Activated T-cell treated with anti-CD3 and anti-CD28 coated beads, Interleukin-2, amount 50 U/mL, for 24 hours (primary cell): ENCODE measurements at regions not wholly inside any gene's neighbourhood (a gene's known extent, or its start where the extent isn't known, plus 50 kb on each side); places are given as distances from the start of the nearest gene placed in this dataset.
"Not testable (repeated sequence)": the region's sequence is repeated elsewhere in the genome, so short reads cannot be mapped to it uniquely, and the experiment has no call there.

Experiments
- DNase-seq: peaks from one replicate; pipeline ENCODE4 v3.0.0-alpha.2; 2020
- H3K27ac Mint-ChIP-seq: 2 replicates; pipeline ENCODE4 v1.8.0; 2020; ENCODE audit warnings: mild to moderate bottlenecking, mixed read lengths
- H3K27me3 Mint-ChIP-seq: 2 replicates; pipeline ENCODE4 v1.8.0; 2020; ENCODE audit warnings: mixed read lengths
- H3K36me3 Mint-ChIP-seq: 2 replicates; pipeline ENCODE4 v1.8.0; 2020; ENCODE audit warnings: low read depth, mixed read lengths
- H3K4me1 Mint-ChIP-seq: 2 replicates; pipeline ENCODE4 v1.8.0; 2020; ENCODE audit warnings: low read depth, mixed read lengths
- H3K4me3 Mint-ChIP-seq: 2 replicates; pipeline ENCODE4 v1.8.0; 2020; ENCODE audit warnings: mild to moderate bottlenecking, moderate library complexity, mixed read lengths
- H3K9me3 Mint-ChIP-seq: 2 replicates; pipeline ENCODE4 v1.8.0; 2020; ENCODE audit warnings: mixed read lengths

GRCh38 chrX:124426288-124427169 lies 80.2 kb downstream of the SH2D1A start:
- Mint-ChIP-seq H3K9me3 (no peaks in the 10 kb centered on the region), H3K27ac (no peak overlapping the region), H3K27me3 (peaks cover 2% of the 10 kb centered on the region), H3K4me1 (no peaks in the 10 kb centered on the region), H3K36me3 (no peaks in the 10 kb centered on the region), H3K4me3 (no peak overlapping the region)
- no peak for DNase-seq

GRCh38 chrX:124433186-124433585 lies 86.8 kb downstream of the SH2D1A start:
- Mint-ChIP-seq H3K27ac (no peak overlapping the region), H3K4me3 (no peak overlapping the region), H3K27me3 (peaks cover 3% of the 10 kb centered on the region), H3K9me3 (no peaks in the 10 kb centered on the region), H3K36me3 (no peaks in the 10 kb centered on the region), H3K4me1 (no peaks in the 10 kb centered on the region)
- no peak for DNase-seq

GRCh38 chrX:124435616-124436015 lies 89.3 kb downstream of the SH2D1A start:
- Mint-ChIP-seq H3K4me3 (no peak overlapping the region), H3K9me3 (no peaks in the 10 kb centered on the region), H3K36me3 (no peaks in the 10 kb centered on the region), H3K27ac (no peak overlapping the region), H3K4me1 (no peaks in the 10 kb centered on the region), H3K27me3 (peaks cover 3% of the 10 kb centered on the region)
- no peak for DNase-seq

GRCh38 chrX:124440695-124441094 lies 94.3 kb downstream of the SH2D1A start:
- Mint-ChIP-seq H3K4me1 (peaks cover 15% of the 10 kb centered on the region), H3K36me3 (no peaks in the 10 kb centered on the region), H3K27ac (no peak overlapping the region), H3K4me3 (no peak overlapping the region), H3K27me3 (peaks cover 23% of the 10 kb centered on the region), H3K9me3 (no peaks in the 10 kb centered on the region)
- no peak for DNase-seq

- no peak for DNase-seq
- H3K36me3 Mint-ChIP-seq = no peaks in the 10 kb centered on the region
- peaks cover 23% of the 10 kb centered on the region for H3K27me3 Mint-ChIP-seq
- no peaks in the 10 kb centered on the region for H3K9me3 Mint-ChIP-seq
- H3K4me1 Mint-ChIP-seq = peaks cover 15% of the 10 kb centered on the region
- no peak overlapping the region for H3K4me3 Mint-ChIP-seq
- peak overlapping the region; percentile 18 for H3K27ac Mint-ChIP-seq
Observed at GRCh38 chrX:124441971-124442590, 95.7 kb downstream of the SH2D1A start.

- Mint-ChIP-seq H3K36me3 (no peaks in the 10 kb centered on the region), H3K4me1 (no peaks in the 10 kb centered on the region), H3K27ac (no peak overlapping the region), H3K27me3 (peaks cover 20% of the 10 kb centered on the region), H3K9me3 (no peaks in the 10 kb centered on the region), H3K4me3 (no peak overlapping the region)
- no peak for DNase-seq
Observed at GRCh38 chrX:124455966-124456365, 109.6 kb downstream of the SH2D1A start.

GRCh38 chrX:124459851-124460250 lies 113.5 kb downstream of the SH2D1A start:
- H3K27ac Mint-ChIP-seq, H3K4me3 Mint-ChIP-seq, H3K4me1 Mint-ChIP-seq, H3K36me3 Mint-ChIP-seq, H3K9me3 Mint-ChIP-seq, DNase-seq: not testable (repeated sequence)
- H3K27me3 Mint-ChIP-seq = peaks cover 14% of the 10 kb centered on the region

- Mint-ChIP-seq H3K4me1 (no peaks in the 10 kb centered on the region), H3K4me3 (no peak overlapping the region), H3K36me3 (no peaks in the 10 kb centered on the region), H3K27me3 (peaks cover 17% of the 10 kb centered on the region), H3K27ac (no peak overlapping the region), H3K9me3 (no peaks in the 10 kb centered on the region)
- no peak for DNase-seq
Observed at GRCh38 chrX:124462931-124463330, 116.6 kb downstream of the SH2D1A start.

GRCh38 chrX:124467202-124467601 lies 120.8 kb downstream of the SH2D1A start:
- DNase-seq = no peak
- Mint-ChIP-seq H3K4me3 (no peak overlapping the region), H3K9me3 (no peaks in the 10 kb centered on the region), H3K27me3 (peaks cover 7% of the 10 kb centered on the region), H3K27ac (no peak overlapping the region), H3K4me1 (no peaks in the 10 kb centered on the region), H3K36me3 (no peaks in the 10 kb centered on the region)

GRCh38 chrX:124475358-124475757 lies 129.0 kb downstream of the SH2D1A start:
- H3K36me3 Mint-ChIP-seq = no peaks in the 10 kb centered on the region
- DNase-seq = no peak
- H3K9me3 Mint-ChIP-seq = no peaks in the 10 kb centered on the region
- no peak overlapping the region for H3K4me3 Mint-ChIP-seq
- no peak overlapping the region for H3K27ac Mint-ChIP-seq
- H3K4me1 Mint-ChIP-seq = no peaks in the 10 kb centered on the region
- H3K27me3 Mint-ChIP-seq = peaks cover 23% of the 10 kb centered on the region

GRCh38 chrX:124476562-124476961 lies 130.2 kb downstream of the SH2D1A start:
- Mint-ChIP-seq H3K27ac (no peak overlapping the region), H3K9me3 (no peaks in the 10 kb centered on the region), H3K36me3 (no peaks in the 10 kb centered on the region), H3K4me1 (no peaks in the 10 kb centered on the region), H3K27me3 (peaks cover 26% of the 10 kb centered on the region), H3K4me3 (no peak overlapping the region)
- DNase-seq = no peak

GRCh38 chrX:124478046-124478445 lies 131.7 kb downstream of the SH2D1A start:
- DNase-seq = no peak
- no peaks in the 10 kb centered on the region for H3K4me1 Mint-ChIP-seq
- H3K36me3 Mint-ChIP-seq = no peaks in the 10 kb centered on the region
- H3K27me3 Mint-ChIP-seq = peaks cover 26% of the 10 kb centered on the region
- no peak overlapping the region for H3K4me3 Mint-ChIP-seq
- no peaks in the 10 kb centered on the region for H3K9me3 Mint-ChIP-seq
- no peak overlapping the region for H3K27ac Mint-ChIP-seq

- no peak for DNase-seq
- Mint-ChIP-seq H3K4me1 (no peaks in the 10 kb centered on the region), H3K36me3 (no peaks in the 10 kb centered on the region), H3K4me3 (no peak overlapping the region), H3K27ac (no peak overlapping the region), H3K27me3 (peaks cover 10% of the 10 kb centered on the region), H3K9me3 (no peaks in the 10 kb centered on the region)
Observed at GRCh38 chrX:124488412-124489161, 142.2 kb downstream of the SH2D1A start.

- no peak overlapping the region for H3K27ac Mint-ChIP-seq
- no peak overlapping the region for H3K4me3 Mint-ChIP-seq
- peaks cover 7% of the 10 kb centered on the region for H3K27me3 Mint-ChIP-seq
- no peak for DNase-seq
- H3K9me3 Mint-ChIP-seq = no peaks in the 10 kb centered on the region
- H3K4me1 Mint-ChIP-seq = peaks cover 1% of the 10 kb centered on the region
- no peaks in the 10 kb centered on the region for H3K36me3 Mint-ChIP-seq
Observed at GRCh38 chrX:124493984-124494383, 147.6 kb downstream of the SH2D1A start.

- Mint-ChIP-seq H3K27me3 (peaks cover 6% of the 10 kb centered on the region), H3K4me3 (no peak overlapping the region), H3K9me3 (no peaks in the 10 kb centered on the region), H3K4me1 (peaks cover 10% of the 10 kb centered on the region), H3K36me3 (no peaks in the 10 kb centered on the region), H3K27ac (no peak overlapping the region)
- DNase-seq = no peak
Observed at GRCh38 chrX:124497386-124497785, 151.0 kb downstream of the SH2D1A start.
